ENCODE measurements at regions not wholly inside any gene's neighbourhood (a gene's known extent, or its start where the extent isn't known, plus 50 kb on each side); places are given as distances from the start of the nearest gene placed in this dataset.

GRCh38 chr2:237223201-237223861 lies 137.6 kb downstream of the COPS8 start:
- Histone ChIP-seq H3K9me3 (no peaks in the 10 kb centered on the region), H2AFZ (ENCODE audit: low read depth) (no peak overlapping the region), H3K4me1 (ENCODE audit: control insufficient read depth in 1 of 2, insufficient read depth in 2 of 2, low read depth in 1 of 2, low read length in 1 of 2) (peaks cover 9 to 63% of the 10 kb centered on the region in 2 experiments), H3K27me3 (ENCODE audit: insufficient read depth) (no peaks in the 10 kb centered on the region), H3K9ac (peak overlapping the region; percentile 75), H3K4me2 (peak overlapping the region; percentile 18; the same call in 1 of the 2 replicates), H3K36me3 (replicated peaks in 1 of 2; ENCODE audit: control insufficient read depth in 1 of 2, insufficient read depth in 2 of 2, low read length in 1 of 2) (no peaks in the 10 kb centered on the region), H3K27ac (ENCODE audit: low read depth in 2 of 2, low read length in 1 of 2) (peak overlapping the region; percentile 82 to 96; a peak in 3 of 4 replicates), H4K20me1 (ENCODE audit: insufficient read depth) (no peaks in the 10 kb centered on the region), H3K79me2 (ENCODE audit: insufficient read depth) (no peaks in the 10 kb centered on the region), H3F3A (replicated peaks; ENCODE audit: insufficient read depth) (peaks cover 70% of the 10 kb centered on the region), H3K4me3 (ENCODE audit: low read depth in 2 of 2, low read length in 1 of 2) (no peak overlapping the region), H3K9me2 (no peaks in the 10 kb centered on the region)
- DNase-seq = no peak
- WGBS (ENCODE audit: low lambda C conversion rate) = 49% methylated on average over 4 of the region's 6 CpGs
- ChIA-PET CTCF (no interaction called here), POLR2A (no interaction called here)
- TF ChIP-seq POLR2AphosphoS5 (IDR thresholded peaks at IDR 0.05; ENCODE audit: low read depth, low read length) = peak; percentile 59; the same call in 1 of the 2 replicates
- peak; percentile 82 for TF ChIP-seq FOSL2 (IDR thresholded peaks at IDR 0.05; ENCODE audit: borderline replicate concordance, low read depth)
- peak; percentile 80; the same call in 1 of the 2 replicates for TF ChIP-seq PBX3 (IDR thresholded peaks at IDR 0.05)
- no peak for TF ChIP-seq ELF1 (IDR thresholded peaks at IDR 0.05)
- no peak for TF ChIP-seq NRF1 (IDR thresholded peaks at IDR 0.05; ENCODE audit: low read depth, low read length)
- TF ChIP-seq CTCF (IDR thresholded peaks at IDR 0.05) = no peak
- TF ChIP-seq NFIC (IDR thresholded peaks at IDR 0.05; ENCODE audit: borderline replicate concordance) = peak; percentile 97
- peak; percentile 87 for TF ChIP-seq TCF12 (IDR thresholded peaks at IDR 0.05)
- no peak for TF ChIP-seq GATA2 (CRISPR knock-in tag; IDR thresholded peaks at IDR 0.05)
- TF ChIP-seq RAD21 (IDR thresholded peaks at IDR 0.05; ENCODE audit: low read length) = no peak
- peak; percentile 47 for TF ChIP-seq MAX (IDR thresholded peaks at IDR 0.05; ENCODE audit: low read depth)
- no peak for TF ChIP-seq USF2 (IDR thresholded peaks at IDR 0.05; ENCODE audit: borderline replicate concordance, low read depth, low read length)
- peak; percentile 21; the same call in 1 of the 2 replicates for TF ChIP-seq MEF2A (IDR thresholded peaks at IDR 0.05; ENCODE audit: borderline replicate concordance, low read depth)
- no peak for TF ChIP-seq IRF3 (IDR thresholded peaks at IDR 0.05; ENCODE audit: low read depth, low read length)
- no peak; the same call in 1 of the 2 replicates for TF ChIP-seq SIN3A (IDR thresholded peaks at IDR 0.05; ENCODE audit: borderline replicate concordance, low read depth, low read length)
- TF ChIP-seq GABPA (IDR thresholded peaks at IDR 0.05; ENCODE audit: low read depth) = no peak
- no peak for TF ChIP-seq CHD2 (IDR thresholded peaks at IDR 0.05; ENCODE audit: low read length, partially characterized antibody)
- TF ChIP-seq TEAD4 (IDR thresholded peaks at IDR 0.05; ENCODE audit: borderline replicate concordance, insufficient read depth) = peak; percentile 93
- TF ChIP-seq YY1 (IDR thresholded peaks at IDR 0.05; ENCODE audit: low read depth) = no peak
- no peak for TF ChIP-seq RCOR1 (IDR thresholded peaks at IDR 0.05; ENCODE audit: low read length)
- TF ChIP-seq FOXM1 (IDR thresholded peaks at IDR 0.05; ENCODE audit: low read depth) = no peak
- no peak for TF ChIP-seq FOXJ3 (CRISPR knock-in tag; IDR thresholded peaks at IDR 0.05)
- TF ChIP-seq RFX5 (IDR thresholded peaks at IDR 0.05; ENCODE audit: low read length) = no peak
- peak; percentile 91 for TF ChIP-seq RXRA (IDR thresholded peaks at IDR 0.05; ENCODE audit: borderline replicate concordance, low read depth)
- 0 out of 2 replicates have a peak, but pooled peaks have one; percentile 30 for TF ChIP-seq TAF1 (IDR thresholded peaks at IDR 0.05; ENCODE audit: borderline replicate concordance, low read depth, low read length)
- TF ChIP-seq EZH2phosphoT487 (IDR thresholded peaks at IDR 0.05; ENCODE audit: borderline replicate concordance, low read depth) = no peak
- no peak for TF ChIP-seq SMC3 (IDR thresholded peaks at IDR 0.05; ENCODE audit: low read depth, low read length)
- peak; percentile 65; the same call in 1 of the 2 replicates for TF ChIP-seq ZBTB33 (IDR thresholded peaks at IDR 0.05; ENCODE audit: borderline replicate concordance, low read depth)
